ENCODE measurements at regions not wholly inside any gene's neighbourhood (a gene's known extent, or its start where the extent isn't known, plus 50 kb on each side); places are given as distances from the start of the nearest gene placed in this dataset.
A peak's percentile ranks its signal among the peaks of the same experiment; 100 is the strongest.

DNA sequence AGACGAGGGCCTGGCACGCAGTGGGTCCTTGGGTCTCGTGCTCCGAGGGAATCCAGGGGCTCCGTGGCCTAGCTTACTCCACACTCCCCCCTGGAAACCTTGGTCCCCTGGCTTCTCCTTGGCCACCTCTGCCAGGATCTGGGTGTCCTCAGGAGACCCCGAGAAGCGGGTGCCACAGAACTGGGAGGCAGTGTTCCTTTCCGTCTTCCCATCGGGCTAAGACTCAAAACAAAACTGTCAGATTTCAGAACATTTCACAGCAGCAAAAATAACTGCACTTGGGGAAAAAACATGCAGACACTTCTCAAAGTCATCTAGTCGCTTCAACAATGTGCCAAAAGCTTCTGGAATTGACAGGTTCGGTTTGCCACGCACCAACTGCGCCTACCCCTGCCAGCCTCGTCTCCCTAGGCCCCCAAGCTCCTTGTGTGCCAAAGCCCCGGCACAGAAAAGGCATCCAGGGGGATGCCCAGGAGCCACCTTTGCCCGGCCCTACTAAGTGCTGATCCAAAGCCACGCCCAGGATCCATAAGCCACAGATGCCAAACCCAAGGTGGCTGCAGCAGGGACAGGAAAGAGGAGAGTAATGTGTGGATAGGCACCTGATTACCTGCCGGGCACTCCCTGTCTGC is 58.4 kb upstream of the DIO3 start:
- Mint-ChIP-seq H3K27ac (ENCODE audit: low read depth, unreplicated experiment) (no peak overlapping the region), H3K4me1 (ENCODE audit: insufficient read depth, unreplicated experiment) (no peaks in the 10 kb centered on the region), H3K36me3 (ENCODE audit: insufficient read depth, unreplicated experiment) (peaks cover 6% of the 10 kb centered on the region), H3K9me3 (ENCODE audit: unreplicated experiment) (peaks cover 8% of the 10 kb centered on the region), H3K27me3 (ENCODE audit: insufficient read depth, unreplicated experiment) (peaks cover 39% of the 10 kb centered on the region), H3K4me3 (ENCODE audit: unreplicated experiment) (no peak overlapping the region)
- intact Hi-C loops (cut with micrococcal nuclease): no loop called here
- ChIA-PET POLR2A (no interaction called here), CTCF (no interaction called here)
- no peak for DNase-seq (ENCODE audit: unreplicated experiment)
- no TSS peak for BruUV-seq (replicated peaks)
- no peak for TF ChIP-seq CTCF (IDR thresholded peaks at IDR 0.05; ENCODE audit: unreplicated experiment)

DNA sequence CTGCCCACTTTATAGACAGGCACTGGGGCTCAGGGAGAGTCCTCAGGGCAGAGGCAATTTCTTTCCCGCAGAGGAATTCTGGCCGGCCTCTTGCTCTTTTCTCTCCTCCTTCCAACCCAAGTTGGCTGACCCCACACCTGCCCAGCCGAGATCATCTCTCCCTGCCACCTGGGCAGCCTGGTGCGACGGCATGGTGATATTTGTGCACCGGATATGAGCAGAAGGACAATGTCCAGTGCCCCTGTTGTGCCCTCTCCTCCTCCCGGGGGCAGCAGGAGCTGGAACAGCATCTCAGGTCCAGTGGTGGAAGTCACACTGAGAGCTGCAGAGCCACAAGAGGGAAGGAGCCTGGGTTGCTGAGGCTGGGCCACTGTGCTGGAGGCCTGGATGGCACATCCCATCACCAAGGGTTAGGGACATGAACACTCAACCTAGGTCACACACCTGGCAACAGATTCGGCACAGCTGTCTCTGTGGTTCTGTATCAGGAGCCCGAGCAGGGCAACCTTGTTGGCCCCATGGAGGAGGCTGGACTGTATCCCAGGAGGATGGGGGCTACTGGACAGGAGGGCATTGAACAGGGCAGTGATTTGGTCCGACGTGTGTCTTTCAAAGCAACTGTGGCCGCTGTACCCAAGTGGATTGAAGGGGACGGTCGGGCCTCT is 57.7 kb upstream of the DIO3 start:
- H3K27ac Mint-ChIP-seq (ENCODE audit: low read depth, unreplicated experiment): peak overlapping the region; percentile 68
- no peak for TF ChIP-seq CTCF (IDR thresholded peaks at IDR 0.05; ENCODE audit: unreplicated experiment)
- CTCF ChIA-PET: interaction anchor here (0.7 kb wide), 1 partner anchor 11 kb away, joined by 3 read pairs; no protein-coding TSS in a partner anchor
- H3K4me1 Mint-ChIP-seq (ENCODE audit: insufficient read depth, unreplicated experiment): no peaks in the 10 kb centered on the region
- H3K4me3 Mint-ChIP-seq (ENCODE audit: unreplicated experiment): no peak overlapping the region
- no TSS peak for BruUV-seq (replicated peaks)
- POLR2A ChIA-PET: no interaction called here
- no peak for DNase-seq (ENCODE audit: unreplicated experiment)
- peaks cover 6% of the 10 kb centered on the region for H3K36me3 Mint-ChIP-seq (ENCODE audit: insufficient read depth, unreplicated experiment)
- H3K27me3 Mint-ChIP-seq (ENCODE audit: insufficient read depth, unreplicated experiment): peaks cover 41% of the 10 kb centered on the region
- peaks cover 8% of the 10 kb centered on the region for H3K9me3 Mint-ChIP-seq (ENCODE audit: unreplicated experiment)
- intact Hi-C loops (cut with micrococcal nuclease): no loop called here

DNA sequence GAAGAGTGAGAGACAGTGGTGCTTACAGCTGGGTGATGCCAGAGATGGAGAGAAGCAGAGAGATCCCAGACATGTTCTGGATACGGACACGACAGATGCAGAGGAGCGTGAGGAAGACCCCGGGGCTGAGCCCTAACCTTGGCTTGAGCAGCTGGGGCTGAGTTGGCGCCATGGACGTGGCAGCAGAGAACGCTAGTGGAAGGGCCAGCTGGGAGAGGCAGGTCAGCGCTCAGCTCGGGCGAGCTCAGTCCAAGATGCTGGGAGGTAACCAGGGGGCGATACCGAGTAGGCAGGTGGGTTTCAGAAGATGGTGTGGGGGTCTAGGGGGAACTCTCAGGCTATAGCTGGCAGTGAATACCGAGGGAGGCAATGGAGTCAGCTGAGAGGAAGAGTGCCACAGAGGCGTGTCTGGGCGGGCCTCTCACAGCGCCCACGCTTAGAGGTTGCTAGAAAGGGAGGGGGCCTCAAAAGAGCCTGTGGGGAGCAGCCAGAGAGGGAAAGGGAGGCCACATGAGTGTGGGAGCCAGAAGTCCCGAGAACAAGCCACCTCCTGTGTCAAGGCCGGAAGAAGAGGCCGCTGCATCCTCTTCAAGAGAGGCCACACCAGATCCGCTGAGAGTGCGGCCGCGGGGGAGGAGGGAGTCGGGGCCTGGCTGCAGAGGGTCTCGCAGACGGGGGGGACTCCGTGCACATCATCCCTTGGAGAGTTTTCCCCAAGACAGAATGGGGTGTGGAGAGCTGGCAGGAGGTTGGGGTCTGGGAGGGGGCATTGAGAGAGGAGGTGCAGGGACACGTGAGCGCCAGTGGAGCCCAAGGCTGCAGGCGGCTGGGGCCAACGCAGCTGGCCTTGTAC is 57.0 kb upstream of the DIO3 start:
- peak overlapping the region; percentile 68 for H3K27ac Mint-ChIP-seq (ENCODE audit: low read depth, unreplicated experiment)
- ChIA-PET POLR2A (no interaction called here), CTCF (interaction anchor here (0.7 kb wide), 1 partner anchor 12 kb away, joined by 3 read pairs; no protein-coding TSS in a partner anchor)
- BruUV-seq (replicated peaks): no TSS peak
- H3K36me3 Mint-ChIP-seq (ENCODE audit: insufficient read depth, unreplicated experiment): peaks cover 6% of the 10 kb centered on the region
- H3K27me3 Mint-ChIP-seq (ENCODE audit: insufficient read depth, unreplicated experiment): peaks cover 41% of the 10 kb centered on the region
- no peak for DNase-seq (ENCODE audit: unreplicated experiment)
- TF ChIP-seq CTCF (IDR thresholded peaks at IDR 0.05; ENCODE audit: unreplicated experiment): no peak
- H3K9me3 Mint-ChIP-seq (ENCODE audit: unreplicated experiment): peaks cover 8% of the 10 kb centered on the region
- H3K4me1 Mint-ChIP-seq (ENCODE audit: insufficient read depth, unreplicated experiment): no peaks in the 10 kb centered on the region
- H3K4me3 Mint-ChIP-seq (ENCODE audit: unreplicated experiment): no peak overlapping the region
- intact Hi-C loops (cut with micrococcal nuclease): no loop called here

- H3K9me3 Mint-ChIP-seq (ENCODE audit: unreplicated experiment): peaks cover 8% of the 10 kb centered on the region
- no peak for TF ChIP-seq CTCF (IDR thresholded peaks at IDR 0.05; ENCODE audit: unreplicated experiment)
- ChIA-PET POLR2A (no interaction called here), CTCF (no interaction called here)
- peaks cover 41% of the 10 kb centered on the region for H3K27me3 Mint-ChIP-seq (ENCODE audit: insufficient read depth, unreplicated experiment)
- no peak for DNase-seq (ENCODE audit: unreplicated experiment)
- no TSS peak for BruUV-seq (replicated peaks)
- H3K4me1 Mint-ChIP-seq (ENCODE audit: insufficient read depth, unreplicated experiment): no peaks in the 10 kb centered on the region
- intact Hi-C loops (cut with micrococcal nuclease): no loop called here
- H3K36me3 Mint-ChIP-seq (ENCODE audit: insufficient read depth, unreplicated experiment): peaks cover 6% of the 10 kb centered on the region
- H3K27ac Mint-ChIP-seq (ENCODE audit: low read depth, unreplicated experiment): no peak overlapping the region
- no peak overlapping the region for H3K4me3 Mint-ChIP-seq (ENCODE audit: unreplicated experiment)
Observed at GRCh38 chr14:101505236-101505970, 55.9 kb upstream of the DIO3 start.
